ENCODE measurements at regions not wholly inside any gene's neighbourhood (a gene's known extent, or its start where the extent isn't known, plus 50 kb on each side); places are given as distances from the start of the nearest gene placed in this dataset.
"Not testable (repeated sequence)": the region's sequence is repeated elsewhere in the genome, so short reads cannot be mapped to it uniquely, and the experiment has no call there.

GRCh38 chr3:198096015-198096414 is 136.0 kb downstream of the LMLN start:
- no peak for DNase-seq (ENCODE audit: low read depth, low spot score)

GRCh38 chr3:198097048-198097447 is 137.0 kb downstream of the LMLN start:
- DNase-seq (ENCODE audit: low read depth, low spot score), result no peak

- not testable (repeated sequence) for DNase-seq (ENCODE audit: low read depth, low spot score)
Measured at GRCh38 chr3:198098661-198099081, 138.7 kb downstream of the LMLN start.

- DNase-seq (ENCODE audit: low read depth, low spot score), result not testable (repeated sequence)
Measured at GRCh38 chr3:198103070-198103469, 143.1 kb downstream of the LMLN start.

GRCh38 chr3:198106265-198106664 is 146.2 kb downstream of the LMLN start:
- no peak for DNase-seq (ENCODE audit: low read depth, low spot score)

GRCh38 chr3:198107840-198108734 is 148.1 kb downstream of the LMLN start:
- DNase-seq (ENCODE audit: low read depth, low spot score), result peak; percentile 7

- DNase-seq (ENCODE audit: low read depth, low spot score), result no peak
Measured at GRCh38 chr3:198109883-198110282, 149.9 kb downstream of the LMLN start.

GRCh38 chr3:198112031-198112430 is 152.0 kb downstream of the LMLN start:
- DNase-seq (ENCODE audit: low read depth, low spot score), result no peak

- peak; percentile 42 for DNase-seq (ENCODE audit: low read depth, low spot score)
Measured at GRCh38 chr3:198113206-198114053, 153.4 kb downstream of the LMLN start.

- not testable (repeated sequence) for DNase-seq (ENCODE audit: low read depth, low spot score)
Measured at GRCh38 chr3:198114516-198114915, 154.5 kb downstream of the LMLN start.

- DNase-seq (ENCODE audit: low read depth, low spot score), result not testable (repeated sequence)
Measured at GRCh38 chr3:198122184-198122583, 162.2 kb downstream of the LMLN start.

GRCh38 chr3:198137038-198137835 is 177.2 kb downstream of the LMLN start:
- peak; percentile 20 for DNase-seq (ENCODE audit: low read depth, low spot score)

GRCh38 chr3:198138205-198138604 is 178.2 kb downstream of the LMLN start:
- DNase-seq (ENCODE audit: low read depth, low spot score), result not testable (repeated sequence)

- not testable (repeated sequence) for DNase-seq (ENCODE audit: low read depth, low spot score)
Measured at GRCh38 chr3:198139037-198139436, 179.0 kb downstream of the LMLN start.

- not testable (repeated sequence) for DNase-seq (ENCODE audit: low read depth, low spot score)
Measured at GRCh38 chr3:198139513-198140167, 179.6 kb downstream of the LMLN start.

- peak; percentile 46 for DNase-seq (ENCODE audit: low read depth, low spot score)
Measured at GRCh38 chr3:198143300-198144137, 183.5 kb downstream of the LMLN start.

- DNase-seq (ENCODE audit: low read depth, low spot score), result peak; percentile 18
Measured at GRCh38 chr3:198145231-198145784, 185.3 kb downstream of the LMLN start.

GRCh38 chr3:198146070-198146469 is 186.1 kb downstream of the LMLN start:
- DNase-seq (ENCODE audit: low read depth, low spot score), result peak; percentile 48

- DNase-seq (ENCODE audit: low read depth, low spot score), result not testable (repeated sequence)
Measured at GRCh38 chr3:198146559-198147164, 186.6 kb downstream of the LMLN start.
